Breast epithelium (tissue), 3 donors: ENCODE measurements at regions not wholly inside any gene's neighbourhood (a gene's known extent, or its start where the extent isn't known, plus 50 kb on each side); places are given as distances from the start of the nearest gene placed in this dataset.

Source experiments
- POLR2A ChIP-seq: fragments of 450-650 bp; IDR thresholded peaks from one replicate; pipeline ENCODE4 v1.6.1; 2016; ENCODE audit warnings: antibody characterized with exemption, mild to moderate bottlenecking, moderate library complexity
- POLR2AphosphoS5 ChIP-seq, 3 donors: sonication (generic); formaldehyde crosslinking; IDR thresholded peaks; one replicate each; pipeline ENCODE4 v1.6.1; 2017; ENCODE audit warnings: antibody characterized with exemption in 3 of 3
- TF ChIP-seq, protein P1 (sequence below), 3 donors: fragments of 450-650 bp; IDR thresholded peaks; one replicate each; pipeline ENCODE4 v1.5.1; 2016 to 2017; ENCODE audit warnings: antibody characterized with exemption in 3 of 3, mild to moderate bottlenecking in 3 of 3, moderate library complexity in 3 of 3

GRCh38 chr1:87916965-87917364, 588.3 kb downstream of the LMO4 start:
- TF ChIP-seq, protein P1, sequence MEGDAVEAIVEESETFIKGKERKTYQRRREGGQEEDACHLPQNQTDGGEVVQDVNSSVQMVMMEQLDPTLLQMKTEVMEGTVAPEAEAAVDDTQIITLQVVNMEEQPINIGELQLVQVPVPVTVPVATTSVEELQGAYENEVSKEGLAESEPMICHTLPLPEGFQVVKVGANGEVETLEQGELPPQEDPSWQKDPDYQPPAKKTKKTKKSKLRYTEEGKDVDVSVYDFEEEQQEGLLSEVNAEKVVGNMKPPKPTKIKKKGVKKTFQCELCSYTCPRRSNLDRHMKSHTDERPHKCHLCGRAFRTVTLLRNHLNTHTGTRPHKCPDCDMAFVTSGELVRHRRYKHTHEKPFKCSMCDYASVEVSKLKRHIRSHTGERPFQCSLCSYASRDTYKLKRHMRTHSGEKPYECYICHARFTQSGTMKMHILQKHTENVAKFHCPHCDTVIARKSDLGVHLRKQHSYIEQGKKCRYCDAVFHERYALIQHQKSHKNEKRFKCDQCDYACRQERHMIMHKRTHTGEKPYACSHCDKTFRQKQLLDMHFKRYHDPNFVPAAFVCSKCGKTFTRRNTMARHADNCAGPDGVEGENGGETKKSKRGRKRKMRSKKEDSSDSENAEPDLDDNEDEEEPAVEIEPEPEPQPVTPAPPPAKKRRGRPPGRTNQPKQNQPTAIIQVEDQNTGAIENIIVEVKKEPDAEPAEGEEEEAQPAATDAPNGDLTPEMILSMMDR (IDR thresholded peaks at IDR 0.05): no peak
- TF ChIP-seq POLR2A: no peak
- no peak for TF ChIP-seq POLR2AphosphoS5 (IDR thresholded peaks at IDR 0.05)
